Esophagus squamous epithelium (tissue), 5 donors: ENCODE measurements at regions not wholly inside any gene's neighbourhood (a gene's known extent, or its start where the extent isn't known, plus 50 kb on each side); places are given as distances from the start of the nearest gene placed in this dataset.

Experiments used
- DNase-seq: peaks from one replicate; lab custom pipeline; 2025; lab: John Stamatoyannopoulos, UW
- H3K27ac ChIP-seq, 4 donors: fragments of 200-600 bp; sonication (generic); one replicate each; pipeline ENCODE4 v1.5.1; 2016 to 2019; ENCODE audit warnings: mild to moderate bottlenecking in 1 of 4
- H3K27me3 ChIP-seq, 4 donors: fragments of 200-600 bp; sonication (generic); 1 replicate in 3 of 4; 2 replicates in 1 of 4; pipeline versions ENCODE4 v1.5.1 to v1.6.0; 2017 to 2021; ENCODE audit warnings: antibody characterized with exemption in 1 of 4
- H3K36me3 ChIP-seq, 3 donors: fragments of 200-600 bp; sonication (generic); one replicate each; pipeline ENCODE4 v1.5.1; 2016 to 2019
- H3K4me1 ChIP-seq, 3 donors: fragments of 200-600 bp; sonication (generic); one replicate each; pipeline ENCODE4 v1.5.1; 2017 to 2019
- H3K4me3 ChIP-seq, 4 donors: fragments of 200-600 bp; sonication (generic); 1 replicate in 3 of 4; 2 replicates in 1 of 4; pipeline ENCODE4 v1.5.1; 2016 to 2019; ENCODE audit warnings: mild to moderate bottlenecking in 2 of 4, moderate library complexity in 1 of 4
- H3K9me3 ChIP-seq, 3 donors: fragments of 200-600 bp; sonication (generic); one replicate each; pipeline ENCODE4 v1.5.1; 2016 to 2019
- POLR2A ChIP-seq, 4 donors: fragments of 450-650 bp; IDR thresholded peaks; one replicate each; pipeline ENCODE4 v1.6.1; 2017; ENCODE audit warnings: antibody characterized with exemption in 4 of 4, mild to moderate bottlenecking in 4 of 4, moderate library complexity in 3 of 4
- WGBS, 2 donors: methylation state at CpG; one replicate each; pipeline ENCODE4 v1.1.5; 2018; 5-methylcytosine and 5-hydroxymethylcytosine counted together
- intact Hi-C: fragments of 100-400 bp; cut with DNase I; formaldehyde crosslinking; loops from one replicate; pipeline ENCODE4 v1.15.0; 2022
- TF ChIP-seq, protein P1 (sequence below), 6 experiments: fragments of 450-650 bp in 4 of 6; fragments of 200-600 bp in 2 of 6; sonication (generic) in 2 of 6; IDR thresholded peaks; one replicate each; pipeline ENCODE4 v1.5.1; 2016 to 2019; ENCODE audit warnings: antibody characterized with exemption in 6 of 6, mild to moderate bottlenecking in 4 of 6, moderate library complexity in 4 of 6
- donor health status: DM: yes; HTN: yes; CAD: no.

DNA sequence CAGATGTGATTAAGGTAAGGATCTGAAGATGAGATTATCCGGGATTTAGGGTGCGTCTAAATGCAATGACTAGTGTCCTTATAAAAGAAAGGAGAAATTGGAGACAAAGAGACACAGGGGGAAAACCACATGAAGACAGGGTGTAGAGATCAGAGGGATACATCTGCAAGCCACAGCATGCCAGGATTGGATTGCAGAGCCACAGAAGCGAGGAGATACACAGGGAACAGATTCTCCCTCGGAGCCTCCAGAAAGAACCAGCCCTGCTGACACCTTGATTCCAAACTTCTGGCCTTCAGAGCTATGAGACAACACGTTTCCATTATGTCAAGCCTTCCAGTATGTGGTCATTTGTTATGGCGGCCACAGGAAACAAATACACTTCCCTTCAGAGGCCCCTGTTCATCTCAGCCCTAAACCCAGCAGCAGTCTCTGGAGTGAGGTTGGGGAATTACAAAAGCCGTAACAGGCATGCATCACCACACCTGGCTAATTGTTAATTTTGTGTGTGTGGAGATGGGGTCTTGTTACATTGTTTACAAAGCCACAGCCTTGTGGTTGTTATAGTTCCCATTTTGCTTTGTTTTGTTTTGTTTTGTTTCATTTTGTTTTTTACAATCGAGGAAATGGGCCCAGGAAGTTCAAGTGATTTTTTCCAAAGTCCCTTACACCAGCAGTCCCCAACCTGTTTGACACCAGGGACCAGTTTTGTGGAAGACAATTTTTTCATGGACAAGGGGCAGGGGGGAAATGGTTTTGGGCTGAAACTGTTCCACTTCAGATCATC lies 51.6 kb upstream of the LYRM9 start:
- Histone ChIP-seq H3K9me3 (no peaks in the 10 kb centered on the region), H3K4me3 (no peak overlapping the region), H3K4me1 (no peaks in the 10 kb centered on the region), H3K27me3 (peaks cover 0 to 13% (median 0%) of the 10 kb centered on the region in 4 donors), H3K27ac (no peak overlapping the region), H3K36me3 (no peaks in the 10 kb centered on the region)
- 44 to 54% methylated on average over 7 to 8 of the region's 8 CpGs for WGBS, 2 donors
- DNase-seq, result no peak
- intact Hi-C loops, result no loop called here
- TF ChIP-seq POLR2A (IDR thresholded peaks at IDR 0.05), result no peak
- TF ChIP-seq, protein P1, sequence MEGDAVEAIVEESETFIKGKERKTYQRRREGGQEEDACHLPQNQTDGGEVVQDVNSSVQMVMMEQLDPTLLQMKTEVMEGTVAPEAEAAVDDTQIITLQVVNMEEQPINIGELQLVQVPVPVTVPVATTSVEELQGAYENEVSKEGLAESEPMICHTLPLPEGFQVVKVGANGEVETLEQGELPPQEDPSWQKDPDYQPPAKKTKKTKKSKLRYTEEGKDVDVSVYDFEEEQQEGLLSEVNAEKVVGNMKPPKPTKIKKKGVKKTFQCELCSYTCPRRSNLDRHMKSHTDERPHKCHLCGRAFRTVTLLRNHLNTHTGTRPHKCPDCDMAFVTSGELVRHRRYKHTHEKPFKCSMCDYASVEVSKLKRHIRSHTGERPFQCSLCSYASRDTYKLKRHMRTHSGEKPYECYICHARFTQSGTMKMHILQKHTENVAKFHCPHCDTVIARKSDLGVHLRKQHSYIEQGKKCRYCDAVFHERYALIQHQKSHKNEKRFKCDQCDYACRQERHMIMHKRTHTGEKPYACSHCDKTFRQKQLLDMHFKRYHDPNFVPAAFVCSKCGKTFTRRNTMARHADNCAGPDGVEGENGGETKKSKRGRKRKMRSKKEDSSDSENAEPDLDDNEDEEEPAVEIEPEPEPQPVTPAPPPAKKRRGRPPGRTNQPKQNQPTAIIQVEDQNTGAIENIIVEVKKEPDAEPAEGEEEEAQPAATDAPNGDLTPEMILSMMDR (IDR thresholded peaks at IDR 0.05), result no peak

DNA sequence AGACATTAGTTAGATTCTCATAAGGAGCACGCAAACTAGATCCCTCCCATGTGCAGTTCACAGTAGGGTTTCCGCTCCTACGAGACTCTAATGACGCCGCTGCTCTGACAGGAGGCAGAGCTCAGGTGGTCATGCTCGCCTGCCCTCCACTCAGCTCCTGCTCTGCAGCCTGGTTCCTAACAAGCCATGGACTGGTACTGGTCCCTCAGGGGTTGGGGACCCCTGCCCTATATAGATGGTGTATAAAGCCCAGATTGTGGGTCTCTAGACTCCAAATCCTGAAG lies 52.1 kb upstream of the LYRM9 start:
- H3K27me3 ChIP-seq, result peaks cover 0 to 9% (median 0%) of the 10 kb centered on the region in 4 donors
- no peak for DNase-seq
- no peaks in the 10 kb centered on the region for H3K36me3 ChIP-seq
- no peak for TF ChIP-seq POLR2A (IDR thresholded peaks at IDR 0.05)
- TF ChIP-seq, protein P1 (IDR thresholded peaks at IDR 0.05), result no peak
- no peak overlapping the region for H3K4me3 ChIP-seq
- no peaks in the 10 kb centered on the region for H3K9me3 ChIP-seq
- 89% methylated on average over 4 to 5 of the region's 6 CpGs for WGBS, 2 donors
- no peak overlapping the region for H3K27ac ChIP-seq
- intact Hi-C loops, result no loop called here
- H3K4me1 ChIP-seq, result no peaks in the 10 kb centered on the region

DNA sequence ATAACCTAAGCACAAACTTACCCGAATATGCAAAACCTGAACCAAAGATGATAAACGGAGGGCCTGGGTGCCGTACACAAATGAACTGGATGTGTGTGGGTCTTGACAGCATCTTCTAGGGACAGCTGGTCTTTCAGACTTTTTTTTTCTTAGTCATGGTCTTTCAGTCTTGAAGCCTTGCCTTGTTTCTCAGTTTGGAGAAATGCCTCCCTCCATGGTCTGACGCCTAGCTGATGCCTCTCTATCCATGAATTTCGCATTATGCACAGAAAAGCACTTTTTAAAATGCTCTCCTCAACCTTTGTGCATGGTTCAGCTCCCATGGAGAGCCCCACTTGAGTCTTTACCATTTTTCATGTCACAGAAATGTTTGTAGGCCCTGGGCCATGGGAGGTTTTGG lies 52.8 kb upstream of the LYRM9 start:
- no peak for TF ChIP-seq POLR2A (IDR thresholded peaks at IDR 0.05)
- TF ChIP-seq, protein P1 (IDR thresholded peaks at IDR 0.05), result no peak
- 87 to 90% methylated on average over 5 of the region's 5 CpGs for WGBS, 2 donors
- Histone ChIP-seq H3K27ac (no peak overlapping the region), H3K9me3 (no peaks in the 10 kb centered on the region), H3K27me3 (peaks cover 0 to 12% (median 0%) of the 10 kb centered on the region in 4 donors), H3K4me1 (no peaks in the 10 kb centered on the region), H3K4me3 (no peak overlapping the region), H3K36me3 (no peaks in the 10 kb centered on the region)
- DNase-seq, result no peak
- intact Hi-C loops, result no loop called here

DNA sequence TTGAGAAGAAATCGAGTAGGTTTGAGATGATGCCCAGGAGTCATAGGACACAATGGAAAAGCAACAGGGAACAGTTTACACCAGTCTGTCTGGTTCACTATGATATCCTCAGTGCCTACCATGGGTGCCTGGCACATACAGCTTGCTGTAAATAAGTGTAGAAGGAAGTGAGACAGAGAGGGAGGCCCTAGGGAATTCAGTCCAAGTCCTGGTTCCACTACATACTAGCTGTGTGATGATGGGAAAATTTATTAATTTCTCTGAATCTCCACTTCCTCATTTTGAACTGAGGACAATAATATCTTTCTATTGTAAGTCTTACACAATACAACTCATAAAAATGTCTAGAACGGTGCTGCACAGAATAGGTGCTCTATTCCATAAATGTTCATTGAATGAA lies 53.3 kb upstream of the LYRM9 start:
- WGBS, 2 donors, result 67 to 73% methylated on average over 2 of the region's 2 CpGs
- TF ChIP-seq POLR2A (IDR thresholded peaks at IDR 0.05), result no peak
- TF ChIP-seq, protein P1 (IDR thresholded peaks at IDR 0.05), result no peak
- intact Hi-C loops, result no loop called here
- no peak overlapping the region for H3K27ac ChIP-seq
- no peak for DNase-seq
- H3K9me3 ChIP-seq, result no peaks in the 10 kb centered on the region
- H3K27me3 ChIP-seq, result peaks cover 0 to 15% (median 0%) of the 10 kb centered on the region in 4 donors
- H3K36me3 ChIP-seq, result no peaks in the 10 kb centered on the region
- no peak overlapping the region for H3K4me3 ChIP-seq
- H3K4me1 ChIP-seq, result no peaks in the 10 kb centered on the region

DNA sequence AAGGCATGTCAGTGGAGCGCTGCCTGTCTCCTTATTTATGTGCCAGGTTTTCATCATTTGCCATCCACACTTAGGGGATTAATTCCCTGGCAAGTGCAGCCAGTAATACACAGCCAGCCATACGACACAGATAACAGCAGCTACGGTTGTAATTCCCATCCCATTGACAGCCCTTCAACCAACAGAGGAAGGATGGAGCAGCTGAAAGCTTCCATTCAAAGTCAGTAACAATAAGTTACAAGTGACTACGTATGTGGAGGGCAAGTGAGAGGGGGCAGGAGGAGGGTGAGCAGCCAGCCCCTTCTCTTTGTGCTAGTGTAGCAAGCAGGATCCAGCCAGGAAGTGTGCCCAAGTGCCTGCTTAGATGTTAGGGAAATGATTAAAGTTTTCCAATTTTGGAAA lies 53.8 kb upstream of the LYRM9 start:
- no peaks in the 10 kb centered on the region for H3K9me3 ChIP-seq
- DNase-seq, result no peak
- H3K36me3 ChIP-seq, result no peaks in the 10 kb centered on the region
- peaks cover 0 to 19% (median 0%) of the 10 kb centered on the region in 4 donors for H3K27me3 ChIP-seq
- TF ChIP-seq POLR2A (IDR thresholded peaks at IDR 0.05), result no peak
- TF ChIP-seq, protein P1 (IDR thresholded peaks at IDR 0.05), result no peak
- no peak overlapping the region for H3K4me3 ChIP-seq
- H3K27ac ChIP-seq, result no peak overlapping the region
- H3K4me1 ChIP-seq, result no peaks in the 10 kb centered on the region
- 29 to 55% methylated on average over 4 of the region's 4 CpGs for WGBS, 2 donors
- intact Hi-C loops, result no loop called here
